Ishikawa (cell line): ENCODE measurements at regions not wholly inside any gene's neighbourhood (a gene's known extent, or its start where the extent isn't known, plus 50 kb on each side); places are given as distances from the start of the nearest gene placed in this dataset.

ENCODE experiments used
- CEBPB ChIP-seq: IDR thresholded peaks from 2 replicates; pipeline ENCODE4 v1.6.1; 2012
- CREB1 ChIP-seq: IDR thresholded peaks from 2 replicates; pipeline ENCODE4 v1.6.1; 2012; ENCODE audit warnings: low read depth
- EGR1 ChIP-seq: IDR thresholded peaks from 2 replicates; pipeline ENCODE4 v1.6.1; 2012
- EP300 ChIP-seq: IDR thresholded peaks from 2 replicates; pipeline ENCODE4 v1.6.1; 2012; ENCODE audit warnings: borderline replicate concordance
- FOXM1 ChIP-seq: IDR thresholded peaks from 2 replicates; pipeline ENCODE4 v1.6.1; 2012; ENCODE audit warnings: low read depth, borderline replicate concordance
- MAX ChIP-seq: IDR thresholded peaks from 2 replicates; pipeline ENCODE4 v1.6.1; 2012
- NFIC ChIP-seq: IDR thresholded peaks from 2 replicates; pipeline ENCODE4 v1.6.1; 2012
- RAD21 ChIP-seq: IDR thresholded peaks from 2 replicates; pipeline ENCODE4 v1.6.1; 2012; ENCODE audit warnings: low read depth
- REST ChIP-seq: IDR thresholded peaks from 2 replicates; pipeline ENCODE4 v1.6.1; 2012; ENCODE audit warnings: low read depth, mild to moderate bottlenecking
- TAF1 ChIP-seq: IDR thresholded peaks from 2 replicates; pipeline ENCODE4 v1.6.1; 2012; ENCODE audit warnings: low read depth, mild to moderate bottlenecking
- TCF12 ChIP-seq: IDR thresholded peaks from 2 replicates; pipeline ENCODE4 v1.6.1; 2012; ENCODE audit warnings: low read depth
- TEAD4 ChIP-seq: IDR thresholded peaks from 2 replicates; pipeline ENCODE4 v1.6.1; 2012
- USF1 ChIP-seq: IDR thresholded peaks from 2 replicates; pipeline ENCODE4 v1.6.1; 2012
- YY1 ChIP-seq: IDR thresholded peaks from 2 replicates; pipeline ENCODE4 v1.6.1; 2012; ENCODE audit warnings: low read depth
- ZBTB7A ChIP-seq: IDR thresholded peaks from 2 replicates; pipeline ENCODE4 v1.6.1; 2012; ENCODE audit warnings: low read depth

GRCh38 chr7:155138204-155138603 is 68.1 kb downstream of the HTR5A start:
- TF ChIP-seq NFIC (no peak), REST (no peak), FOXM1 (no peak), EP300 (no peak), TEAD4 (no peak), MAX (no peak), CREB1 (no peak)

GRCh38 chr7:155141562-155141961 is 71.4 kb downstream of the HTR5A start:
- TF ChIP-seq EP300 (no peak), EGR1 (no peak), YY1 (no peak), REST (no peak), FOXM1 (no peak), NFIC (no peak), TCF12 (no peak), TEAD4 (no peak), MAX (no peak), RAD21 (no peak), CEBPB (no peak), CREB1 (no peak), TAF1 (no peak), USF1 (no peak), ZBTB7A (no peak)

- no peak for TF ChIP-seq TCF12
- no peak for TF ChIP-seq CEBPB
- TF ChIP-seq CREB1 = no peak
- TF ChIP-seq EP300 = no peak
- TF ChIP-seq EGR1 = no peak
- TF ChIP-seq YY1 = no peak
- TF ChIP-seq REST = no peak
- no peak for TF ChIP-seq MAX
- TF ChIP-seq USF1 = no peak
- TF ChIP-seq ZBTB7A = no peak
- TF ChIP-seq NFIC = no peak
- no peak for TF ChIP-seq FOXM1
- TF ChIP-seq TAF1 = no peak
- no peak for TF ChIP-seq RAD21
- TF ChIP-seq TEAD4 = no peak
These were observed 73.3 kb downstream of the HTR5A start for GRCh38 chr7:155143381-155143780.

GRCh38 chr7:155144371-155144770 is 74.2 kb downstream of the HTR5A start:
- no peak for TF ChIP-seq TCF12
- no peak for TF ChIP-seq MAX
- no peak for TF ChIP-seq RAD21
- TF ChIP-seq YY1 = no peak
- no peak for TF ChIP-seq EP300
- no peak for TF ChIP-seq EGR1
- no peak for TF ChIP-seq NFIC
- no peak for TF ChIP-seq CEBPB
- TF ChIP-seq REST = no peak
- TF ChIP-seq TEAD4 = no peak
- TF ChIP-seq TAF1 = no peak
